GM12878 (cell line): ENCODE measurements at regions not wholly inside any gene's neighbourhood (a gene's known extent, or its start where the extent isn't known, plus 50 kb on each side); places are given as distances from the start of the nearest gene placed in this dataset.

Experiments used
- CUX1 ChIP-seq: IDR thresholded peaks from 2 replicates; pipeline ENCODE4 v1.6.1; 2012; ENCODE audit warnings: improper control_type of control experiment, low read depth, low read length; ENCODE audit not compliant: insufficient replicate concordance
- IKZF2 ChIP-seq, 2 experiments: fragments of 450-650 bp; IDR thresholded peaks; 2 replicates each; pipeline ENCODE4 v1.6.1; 2017; ENCODE audit warnings: mild to moderate bottlenecking in 2 of 2, moderate library complexity in 2 of 2
- PML ChIP-seq: IDR thresholded peaks from 2 replicates; pipeline ENCODE4 v1.6.1; 2012; ENCODE audit warnings: low read length, inconsistent platforms
- REST ChIP-seq: IDR thresholded peaks from 2 replicates; pipeline ENCODE4 v1.6.1; 2012; ENCODE audit warnings: mild to moderate bottlenecking, low read depth, low read length
- ZBTB11 ChIP-seq: fragments of 450-650 bp; formaldehyde crosslinking; IDR thresholded peaks from 2 replicates; pipeline ENCODE4 v1.5.0; 2022; ENCODE audit warnings: mild to moderate bottlenecking, missing genetic modification characterization
- ZBTB40 ChIP-seq: fragments of 450-650 bp; IDR thresholded peaks from 2 replicates; pipeline ENCODE4 v1.6.1; 2016; ENCODE audit warnings: mild to moderate bottlenecking, moderate library complexity, borderline replicate concordance

- TF ChIP-seq CUX1, result no peak
- no peak for TF ChIP-seq ZBTB40
- TF ChIP-seq ZBTB11 (CRISPR knock-in tag), result no peak
- TF ChIP-seq PML, result no peak
- no peak for TF ChIP-seq IKZF2 (IDR thresholded peaks at IDR 0.05)
- no peak for TF ChIP-seq REST
Measured at GRCh38 chr7:12013983-12014382, 182.0 kb upstream of the THSD7A start (continued).
